ENCODE measurements at regions not wholly inside any gene's neighbourhood (a gene's known extent, or its start where the extent isn't known, plus 50 kb on each side); places are given as distances from the start of the nearest gene placed in this dataset.

- Histone ChIP-seq H3K27ac (ENCODE audit: low read depth) (no peak overlapping the region), H3K4me3 (no peak overlapping the region), H2AFZ (no peak overlapping the region), H3F3A (replicated peaks; ENCODE audit: low read depth) (no peaks in the 10 kb centered on the region), H3K79me2 (replicated peaks; ENCODE audit: insufficient read depth) (no peaks in the 10 kb centered on the region), H4K20me1 (replicated peaks; ENCODE audit: insufficient read depth) (no peaks in the 10 kb centered on the region), H3K4me2 (no peak overlapping the region), H3K27me3 (ENCODE audit: insufficient read depth) (no peaks in the 10 kb centered on the region), H3K36me3 (ENCODE audit: insufficient read depth) (no peaks in the 10 kb centered on the region), H3K4me1 (ENCODE audit: insufficient read depth) (no peaks in the 10 kb centered on the region), H3K9me2 (ENCODE audit: insufficient read depth) (0 out of 2 replicates have a peak, but pooled peaks cover 4% of the 10 kb centered on the region)
- Mint-ChIP-seq H3K27me3 (ENCODE audit: insufficient read depth, low read depth, poor library complexity) (peaks cover 3% of the 10 kb centered on the region), H3K27ac (no peak overlapping the region), H3K4me3 (no peak overlapping the region), H3K9me3 (no peaks in the 10 kb centered on the region; the same call in 2 of the 3 replicates), H3K4me1 (peaks cover 13% of the 10 kb centered on the region), H3K36me3 (ENCODE audit: low read depth) (no peaks in the 10 kb centered on the region)
- TF ChIP-seq NANOG (IDR thresholded peaks at IDR 0.05; ENCODE audit: borderline replicate concordance) (no peak), EZH2 (IDR thresholded peaks at IDR 0.05; ENCODE audit: low read depth, unreplicated experiment) (no peak), STAT1 (IDR thresholded peaks at IDR 0.05; ENCODE audit: unreplicated experiment) (no peak), ETS1 (IDR thresholded peaks at IDR 0.05) (no peak), ZNF114 (CRISPR knock-in tag; IDR thresholded peaks at IDR 0.05) (no peak), CREB1 (CRISPR knock-in tag; IDR thresholded peaks at IDR 0.05; ENCODE audit: low read depth) (no peak)
- TF ChIP-seq, protein P1, sequence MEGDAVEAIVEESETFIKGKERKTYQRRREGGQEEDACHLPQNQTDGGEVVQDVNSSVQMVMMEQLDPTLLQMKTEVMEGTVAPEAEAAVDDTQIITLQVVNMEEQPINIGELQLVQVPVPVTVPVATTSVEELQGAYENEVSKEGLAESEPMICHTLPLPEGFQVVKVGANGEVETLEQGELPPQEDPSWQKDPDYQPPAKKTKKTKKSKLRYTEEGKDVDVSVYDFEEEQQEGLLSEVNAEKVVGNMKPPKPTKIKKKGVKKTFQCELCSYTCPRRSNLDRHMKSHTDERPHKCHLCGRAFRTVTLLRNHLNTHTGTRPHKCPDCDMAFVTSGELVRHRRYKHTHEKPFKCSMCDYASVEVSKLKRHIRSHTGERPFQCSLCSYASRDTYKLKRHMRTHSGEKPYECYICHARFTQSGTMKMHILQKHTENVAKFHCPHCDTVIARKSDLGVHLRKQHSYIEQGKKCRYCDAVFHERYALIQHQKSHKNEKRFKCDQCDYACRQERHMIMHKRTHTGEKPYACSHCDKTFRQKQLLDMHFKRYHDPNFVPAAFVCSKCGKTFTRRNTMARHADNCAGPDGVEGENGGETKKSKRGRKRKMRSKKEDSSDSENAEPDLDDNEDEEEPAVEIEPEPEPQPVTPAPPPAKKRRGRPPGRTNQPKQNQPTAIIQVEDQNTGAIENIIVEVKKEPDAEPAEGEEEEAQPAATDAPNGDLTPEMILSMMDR (conservative IDR thresholded peaks at IDR 0.05; ENCODE audit: low read depth in 2 of 2): no peak
- DNase-seq (ENCODE audit: low spot score) (no peak), ATAC-seq (no peak)
Observed at GRCh38 chr3:194865615-194866014, 179.9 kb downstream of the FAM43A start.

- TF ChIP-seq STAT1 (IDR thresholded peaks at IDR 0.05; ENCODE audit: unreplicated experiment) (no peak), POLR2AphosphoS5 (IDR thresholded peaks at IDR 0.05; ENCODE audit: low read depth) (no peak), REST (IDR thresholded peaks at IDR 0.05; ENCODE audit: unreplicated experiment) (no peak), ZNF114 (CRISPR knock-in tag; IDR thresholded peaks at IDR 0.05) (no peak), ETS1 (IDR thresholded peaks at IDR 0.05) (no peak), CREB1 (CRISPR knock-in tag; IDR thresholded peaks at IDR 0.05; ENCODE audit: low read depth) (no peak), EZH2phosphoT487 (IDR thresholded peaks at IDR 0.05; ENCODE audit: unreplicated experiment) (no peak)
- TF ChIP-seq, protein P1 (conservative IDR thresholded peaks at IDR 0.05; ENCODE audit: low read depth in 2 of 2): no peak
- no peak overlapping the region for H3K4me3 Mint-ChIP-seq
Observed at GRCh38 chr3:194866236-194866635, 180.6 kb downstream of the FAM43A start.

More at GRCh38 chr3:194866236-194866635, 180.6 kb downstream of the FAM43A start:
- Histone ChIP-seq H3K36me3 (ENCODE audit: insufficient read depth) (no peaks in the 10 kb centered on the region), H3K79me2 (replicated peaks; ENCODE audit: insufficient read depth) (no peaks in the 10 kb centered on the region), H3K4me2 (no peak overlapping the region), H3K27ac (ENCODE audit: low read depth) (no peak overlapping the region), H4K20me1 (replicated peaks; ENCODE audit: insufficient read depth) (no peaks in the 10 kb centered on the region), H3F3A (replicated peaks; ENCODE audit: low read depth) (no peaks in the 10 kb centered on the region), H3K27me3 (ENCODE audit: insufficient read depth) (no peaks in the 10 kb centered on the region), H3K9me2 (ENCODE audit: insufficient read depth) (0 out of 2 replicates have a peak, but pooled peaks cover 4% of the 10 kb centered on the region), H3K4me1 (ENCODE audit: insufficient read depth) (peaks cover 4% of the 10 kb centered on the region; the same call in 1 of the 2 replicates), H3K4me3 (no peak overlapping the region), H2AFZ (no peak overlapping the region)
- ATAC-seq (no peak), DNase-seq (ENCODE audit: low spot score) (no peak)
- Mint-ChIP-seq H3K36me3 (ENCODE audit: low read depth) (no peaks in the 10 kb centered on the region), H3K4me1 (peaks cover 15% of the 10 kb centered on the region), H3K27ac (no peak overlapping the region), H3K27me3 (ENCODE audit: insufficient read depth, low read depth, poor library complexity) (peaks cover 3% of the 10 kb centered on the region), H3K9me3 (no peaks in the 10 kb centered on the region; the same call in 2 of the 3 replicates)

Data from GM23338 (cell line).